HCT116 (cell line): ENCODE measurements at regions not wholly inside any gene's neighbourhood (a gene's known extent, or its start where the extent isn't known, plus 50 kb on each side); places are given as distances from the start of the nearest gene placed in this dataset.

Source experiments
- ATAC-seq: fragments of 200-7000 bp; cut with Tn5 transposase; 2 replicates; pipeline ENCODE4 v1.9.1; 2020; ENCODE audit warnings: mild to moderate bottlenecking, moderate library complexity
- BruUV-seq: library from RNA; stranded (reverse); fragments of 400-500 nt; replicated peaks from 2 replicates; lab custom pipeline; 2021; lab: Mats Ljungman, UMichigan
- CTCF ChIA-PET: fragments of 300-600 bp; sonication (Branson Sonifier 250); formaldehyde crosslinking; loops from one replicate; lab custom pipeline; 2021; ENCODE audit warnings: antibody characterized with exemption; lab: Charles Lee
- POLR2A ChIA-PET: fragments of 300-600, 350-600 bp; sonication (Branson Sonifier 250); formaldehyde crosslinking; loops from one replicate; lab custom pipeline; 2021; ENCODE audit warnings: antibody characterized with exemption; lab: Charles Lee
- RAD21 ChIA-PET, 2 experiments: fragments of 300-600 bp; sonication (Branson Sonifier 250); formaldehyde crosslinking; loops; one replicate each; lab custom pipeline; 2023; ENCODE audit warnings: low total read pairs in 2 of 2; ENCODE audit not compliant: uncharacterized antibody in 2 of 2, unreplicated experiment in 2 of 2, low non-redundant PET in 1 of 2; lab: Charles Lee
- DNase-seq: peaks from one replicate; pipeline ENCODE4 v3.0.0-alpha.2; 2010; ENCODE audit warnings: low read depth, low spot score
- H2AFZ ChIP-seq: fragments of 200-600 bp; shearing (Covaris generic), sonication (generic); 2 replicates; pipeline ENCODE4 v1.6.1; 2017; ENCODE audit warnings: low read depth, mixed run types, mixed read lengths, antibody characterized with exemption, low read length; ENCODE audit not compliant: poor library complexity, severe bottlenecking
- H3K27ac ChIP-seq: 2 replicates; pipeline ENCODE4 v1.5.1; 2012; ENCODE audit warnings: low read depth, low read length
- H3K27me3 ChIP-seq: fragments of 200-600 bp; sonication (generic); 2 replicates; pipeline ENCODE4 v1.6.1; 2016; ENCODE audit warnings: mixed run types, low read length, mixed read lengths; ENCODE audit not compliant: insufficient read depth
- H3K36me3 ChIP-seq, 2 experiments: fragments of 200-500 bp in 1 of 2; fragments of 200-600 bp in 1 of 2; sonication (Bioruptor generic) in 1 of 2; sonication (generic) in 1 of 2; 2 replicates each; pipeline versions ENCODE4 v1.5.1 to v1.6.1; 2014 to 2016; ENCODE audit warnings: low read length in 2 of 2, inconsistent platforms in 1 of 2, mixed read lengths in 1 of 2, mixed run types in 1 of 2; ENCODE audit not compliant: insufficient read depth in 2 of 2, control insufficient read depth in 1 of 2
- H3K4me1 ChIP-seq, 2 experiments: fragments of 200-600 bp in 1 of 2; sonication (generic) in 1 of 2; 2 replicates each; pipeline versions ENCODE4 v1.5.1 to v1.6.1; 2012 to 2017; ENCODE audit warnings: low read length in 2 of 2, inconsistent platforms in 1 of 2, mild to moderate bottlenecking in 1 of 2, mixed read lengths in 1 of 2, mixed run types in 1 of 2, moderate library complexity in 1 of 2; ENCODE audit not compliant: insufficient read depth in 2 of 2, control insufficient read depth in 1 of 2
- H3K4me2 ChIP-seq: fragments of 200-600 bp; sonication (generic); 2 replicates; pipeline ENCODE4 v1.6.1; 2017; ENCODE audit warnings: mixed run types, low read length, mixed read lengths
- H3K4me3 ChIP-seq, 2 experiments: fragments of 200-600 bp in 1 of 2; sonication (generic) in 1 of 2; replicated peaks in 1 of 2; 2 replicates each; pipeline ENCODE4 v1.5.1; 2011 to 2016; ENCODE audit warnings: low read length in 2 of 2, control low read depth in 1 of 2, low read depth in 1 of 2, mild to moderate bottlenecking in 1 of 2, mixed read lengths in 1 of 2, mixed run types in 1 of 2
- H3K79me2 ChIP-seq: fragments of 200-600 bp; sonication (generic); 2 replicates; pipeline ENCODE4 v1.6.1; 2017; ENCODE audit warnings: mild to moderate bottlenecking, mixed run types, low read length, moderate library complexity, mixed read lengths; ENCODE audit not compliant: insufficient read depth
- H3K9ac ChIP-seq: fragments of 200-600 bp; sonication (generic); 2 replicates; pipeline ENCODE4 v1.6.1; 2016; ENCODE audit warnings: low read length, mixed read lengths
- H3K9me2 ChIP-seq: fragments of 200-600 bp; sonication (generic), shearing (Covaris generic); 2 replicates; pipeline ENCODE4 v1.6.1; 2017; ENCODE audit warnings: mixed run types, mild to moderate bottlenecking, moderate library complexity; ENCODE audit not compliant: insufficient read depth
- H3K9me3 ChIP-seq, 2 experiments: fragments of 200-500 bp in 1 of 2; fragments of 200-600 bp in 1 of 2; sonication (Bioruptor generic) in 1 of 2; sonication (generic) in 1 of 2; 2 replicates each; pipeline ENCODE4 v1.6.1; 2014 to 2017; ENCODE audit warnings: low read length in 2 of 2, mixed read lengths in 2 of 2, inconsistent platforms in 1 of 2, low read depth in 1 of 2, mild to moderate bottlenecking in 1 of 2, mixed run types in 1 of 2, moderate library complexity in 1 of 2; ENCODE audit not compliant: control insufficient read depth in 1 of 2, insufficient read depth in 1 of 2
- H4K20me1 ChIP-seq: fragments of 200-600 bp; sonication (generic), shearing (Covaris generic); 2 replicates; pipeline ENCODE4 v1.6.1; 2017; ENCODE audit warnings: mixed run types, mild to moderate bottlenecking, moderate library complexity; ENCODE audit not compliant: insufficient read depth
- ATF3 ChIP-seq: IDR thresholded peaks from 2 replicates; pipeline ENCODE4 v1.6.1; 2012
- CBX3 ChIP-seq: IDR thresholded peaks from 2 replicates; pipeline ENCODE4 v1.6.1; 2012; ENCODE audit warnings: low read depth
- CTCF ChIP-seq, 3 experiments: fragments of 200-600 bp in 1 of 3; sonication (generic) in 1 of 3; IDR thresholded peaks in 2 of 3; conservative IDR thresholded peaks in 1 of 3; 2 replicates each; pipeline ENCODE4 v1.5.1; 2012 to 2017; ENCODE audit warnings: low read depth in 2 of 3, low read length in 2 of 3, antibody characterized with exemption in 1 of 3, borderline replicate concordance in 1 of 3, control low read depth in 1 of 3, mild to moderate bottlenecking in 1 of 3, mixed read lengths in 1 of 3, mixed run types in 1 of 3, moderate library complexity in 1 of 3; ENCODE audit not compliant: insufficient read depth in 1 of 3
- EGR1 ChIP-seq: IDR thresholded peaks from 2 replicates; pipeline ENCODE4 v1.6.1; 2012; ENCODE audit warnings: low read depth
- ELF1 ChIP-seq: IDR thresholded peaks from 2 replicates; pipeline ENCODE4 v1.6.1; 2012; ENCODE audit warnings: low read depth, borderline replicate concordance
- EZH2 ChIP-seq: fragments of 200-600 bp; sonication (generic); IDR thresholded peaks from 2 replicates; pipeline ENCODE4 v1.6.1; 2017; ENCODE audit warnings: antibody characterized with exemption, mixed run types
- FOSL1 ChIP-seq: IDR thresholded peaks from 2 replicates; pipeline ENCODE4 v1.6.1; 2012; ENCODE audit warnings: low read depth
- JUND ChIP-seq: IDR thresholded peaks from 2 replicates; pipeline ENCODE4 v1.6.1; 2012
- MAX ChIP-seq: IDR thresholded peaks from 2 replicates; pipeline ENCODE4 v1.6.1; 2012
- RAD21 ChIP-seq: IDR thresholded peaks from 2 replicates; pipeline ENCODE4 v1.6.1; 2012; ENCODE audit warnings: low read depth, mild to moderate bottlenecking
- SP1 ChIP-seq: IDR thresholded peaks from 2 replicates; pipeline ENCODE4 v1.6.1; 2012; ENCODE audit warnings: low read depth
- SRF ChIP-seq: IDR thresholded peaks from 2 replicates; pipeline ENCODE4 v1.6.1; 2012; ENCODE audit warnings: low read depth
- TCF7L2 ChIP-seq: IDR thresholded peaks from 2 replicates; pipeline ENCODE4 v1.7.0; 2011; ENCODE audit warnings: borderline replicate concordance, inconsistent platforms; ENCODE audit not compliant: insufficient read depth, insufficient read length; ENCODE audit errors: extremely low read depth
- ZFX ChIP-seq: fragments of 450-650 bp; IDR thresholded peaks from 2 replicates; pipeline ENCODE4 v1.6.1; 2017
- ZNF274 ChIP-seq: fragments of 200-500 bp; sonication (Bioruptor generic); IDR thresholded peaks from 2 replicates; pipeline ENCODE4 v1.6.1; 2014; ENCODE audit warnings: mild to moderate bottlenecking, low read depth, low read length, inconsistent platforms
- intact Hi-C: fragments of 100-400 bp; cut with micrococcal nuclease; formaldehyde crosslinking; loops from 2 replicates; pipeline ENCODE4 v1.10.0; 2022

- ATAC-seq (no peak), DNase-seq (no peak)
- Histone ChIP-seq H3K9ac (no peak overlapping the region), H3K36me3 (no peaks in the 10 kb centered on the region), H3K4me3 (no peak overlapping the region), H4K20me1 (no peaks in the 10 kb centered on the region), H3K9me3 (peaks cover 0 to 3% of the 10 kb centered on the region in 2 experiments; a peak in 1 of 4 replicates), H3K4me2 (no peak overlapping the region), H3K4me1 (no peaks in the 10 kb centered on the region), H3K9me2 (no peaks in the 10 kb centered on the region), H3K27ac (no peak overlapping the region), H2AFZ (no peak overlapping the region), H3K27me3 (no peaks in the 10 kb centered on the region), H3K79me2 (no peaks in the 10 kb centered on the region)
- ChIA-PET RAD21 (no interaction called here), POLR2A (no interaction called here), CTCF (no interaction called here)
- BruUV-seq, result no TSS peak
- TF ChIP-seq MAX, result no peak
- no peak for TF ChIP-seq ZFX
- TF ChIP-seq ZNF274, result no peak
- TF ChIP-seq RAD21, result no peak
- TF ChIP-seq SRF, result no peak
- TF ChIP-seq CTCF (IDR thresholded peaks at IDR 0.05 in 2 of 3, conservative IDR thresholded peaks at IDR 0.05 in 1 of 3; ENCODE audit: borderline replicate concordance in 1 of 3, insufficient read depth in 1 of 3, low read depth in 2 of 3, low read length in 2 of 3), result no peak
- TF ChIP-seq TCF7L2, result no peak
- TF ChIP-seq ELF1, result no peak
- TF ChIP-seq CBX3, result no peak
- TF ChIP-seq SP1, result no peak
- no peak for TF ChIP-seq JUND
- no peak for TF ChIP-seq EZH2
- TF ChIP-seq EGR1, result no peak
- TF ChIP-seq ATF3, result no peak
- no peak for TF ChIP-seq FOSL1
- intact Hi-C loops, result no loop called here
Observed at GRCh38 chr3:81268526-81268925, 492.9 kb downstream of the GBE1 start.
